Choroid plexus epithelial cell (primary cell): ENCODE measurements at regions not wholly inside any gene's neighbourhood (a gene's known extent, or its start where the extent isn't known, plus 50 kb on each side); places are given as distances from the start of the nearest gene placed in this dataset.
A peak's percentile ranks its signal among the peaks of the same experiment; 100 is the strongest.

Source experiments
- DNase-seq: peaks from one replicate; pipeline ENCODE4 v3.0.0-alpha.2; 2010; ENCODE audit warnings: low read depth
- H3K4me3 ChIP-seq: 2 replicates; pipeline ENCODE4 v1.5.1; 2011; ENCODE audit warnings: low read depth, mild to moderate bottlenecking, control low read depth, low read length, moderate library complexity
- TF ChIP-seq, protein P1 (sequence below): conservative IDR thresholded peaks from 2 replicates; pipeline ENCODE4 v1.5.1; 2011; ENCODE audit warnings: low read depth, mild to moderate bottlenecking, control low read depth, inconsistent platforms, low read length, moderate library complexity

DNA sequence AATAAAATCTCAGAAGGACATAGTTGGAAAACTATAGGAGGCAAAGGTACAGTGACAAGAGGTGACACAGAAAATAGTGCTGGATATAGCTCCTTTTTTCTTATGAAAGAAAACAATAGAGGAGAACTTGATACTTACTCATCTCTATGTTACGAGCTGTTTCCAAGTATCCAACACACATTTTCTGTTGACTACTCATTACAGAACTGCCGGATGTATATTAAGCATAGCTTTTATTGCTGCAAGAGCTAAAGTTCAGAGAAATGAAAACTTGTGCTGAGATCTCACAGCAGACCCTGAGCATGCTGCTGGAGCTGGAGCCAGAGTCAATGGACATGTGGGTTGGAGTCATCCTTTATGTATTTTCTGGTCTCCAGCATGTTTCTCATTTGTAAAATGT, 210.0 kb upstream of the NT5C1B start:
- DNase-seq = peak; percentile 67
- TF ChIP-seq, protein P1, sequence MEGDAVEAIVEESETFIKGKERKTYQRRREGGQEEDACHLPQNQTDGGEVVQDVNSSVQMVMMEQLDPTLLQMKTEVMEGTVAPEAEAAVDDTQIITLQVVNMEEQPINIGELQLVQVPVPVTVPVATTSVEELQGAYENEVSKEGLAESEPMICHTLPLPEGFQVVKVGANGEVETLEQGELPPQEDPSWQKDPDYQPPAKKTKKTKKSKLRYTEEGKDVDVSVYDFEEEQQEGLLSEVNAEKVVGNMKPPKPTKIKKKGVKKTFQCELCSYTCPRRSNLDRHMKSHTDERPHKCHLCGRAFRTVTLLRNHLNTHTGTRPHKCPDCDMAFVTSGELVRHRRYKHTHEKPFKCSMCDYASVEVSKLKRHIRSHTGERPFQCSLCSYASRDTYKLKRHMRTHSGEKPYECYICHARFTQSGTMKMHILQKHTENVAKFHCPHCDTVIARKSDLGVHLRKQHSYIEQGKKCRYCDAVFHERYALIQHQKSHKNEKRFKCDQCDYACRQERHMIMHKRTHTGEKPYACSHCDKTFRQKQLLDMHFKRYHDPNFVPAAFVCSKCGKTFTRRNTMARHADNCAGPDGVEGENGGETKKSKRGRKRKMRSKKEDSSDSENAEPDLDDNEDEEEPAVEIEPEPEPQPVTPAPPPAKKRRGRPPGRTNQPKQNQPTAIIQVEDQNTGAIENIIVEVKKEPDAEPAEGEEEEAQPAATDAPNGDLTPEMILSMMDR = no peak
- H3K4me3 ChIP-seq = no peak overlapping the region

DNA sequence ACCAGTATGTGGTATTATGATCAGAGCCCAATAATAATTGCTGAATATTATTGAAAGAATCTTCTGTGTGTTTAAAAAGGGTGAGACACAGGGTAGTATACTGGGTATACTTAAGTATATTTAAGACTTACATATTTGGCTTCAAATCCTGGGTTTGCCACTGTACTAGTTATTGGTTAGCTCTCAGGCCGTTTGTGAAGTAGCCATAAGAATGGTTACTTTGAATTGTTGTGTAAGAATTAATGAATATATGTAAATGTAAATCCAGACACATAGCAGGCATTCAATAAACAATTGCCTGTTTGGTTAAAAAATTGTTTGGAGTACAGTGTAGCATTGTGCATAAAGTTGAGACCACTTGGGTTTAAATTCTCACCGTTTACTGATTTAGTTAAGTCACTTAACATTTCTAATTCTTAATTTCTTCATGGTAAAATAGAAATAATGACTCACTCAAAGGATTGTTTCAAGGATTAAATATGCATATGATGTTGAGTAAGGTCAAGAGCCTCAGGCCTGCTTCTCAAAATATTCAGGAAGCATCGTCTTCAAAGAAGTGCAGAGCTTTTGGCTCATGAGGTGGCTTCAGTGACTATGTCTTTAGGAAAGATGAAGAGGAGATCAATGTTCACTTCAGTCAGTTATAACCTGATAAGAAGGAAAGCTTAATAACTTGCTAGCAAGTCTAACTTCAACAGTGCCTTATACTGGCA, 207.9 kb upstream of the NT5C1B start:
- H3K4me3 ChIP-seq = no peak overlapping the region
- TF ChIP-seq, protein P1 = no peak
- DNase-seq = no peak

DNA sequence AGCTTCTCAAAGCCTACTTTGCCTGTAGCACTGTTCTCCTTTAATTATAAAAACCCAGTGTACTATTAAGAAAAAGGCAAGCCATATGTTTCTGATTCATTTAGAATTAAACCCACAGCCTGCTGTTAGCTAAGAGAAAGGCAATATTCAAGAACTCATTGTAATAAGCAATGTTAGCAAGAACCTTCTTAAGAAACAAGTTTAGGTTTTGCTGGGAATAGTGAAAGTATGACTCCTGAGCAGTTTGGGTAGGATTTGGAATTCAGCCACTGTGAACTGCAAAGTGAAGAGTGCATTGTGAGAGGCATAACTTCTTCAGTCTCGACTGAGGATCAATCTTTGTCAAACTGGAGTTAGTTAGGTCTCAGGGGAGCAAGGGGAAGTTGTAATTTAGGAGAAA, 206.5 kb upstream of the NT5C1B start:
- TF ChIP-seq, protein P1 = no peak
- no peak overlapping the region for H3K4me3 ChIP-seq
- peak; percentile 59 for DNase-seq

DNA sequence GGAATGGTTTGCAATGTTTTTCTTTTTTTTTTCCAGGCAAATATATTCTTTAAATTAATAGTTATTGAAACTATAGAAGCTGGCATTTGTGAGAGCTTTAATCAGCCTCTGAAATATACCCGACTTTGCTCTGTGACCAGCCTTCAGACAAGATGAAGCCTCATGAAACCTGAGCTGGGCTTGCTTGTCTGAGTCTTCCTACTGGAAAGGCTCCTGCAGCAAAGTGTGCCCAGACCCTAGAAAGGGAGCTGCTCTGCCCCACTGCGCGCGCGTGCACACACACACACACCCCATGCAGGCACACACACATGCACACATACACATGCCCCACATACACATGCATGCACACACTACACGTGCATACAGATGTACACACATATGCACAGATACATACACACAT, 203.3 kb upstream of the NT5C1B start:
- TF ChIP-seq, protein P1 = no peak
- peak; percentile 26 for DNase-seq
- no peak overlapping the region for H3K4me3 ChIP-seq

DNA sequence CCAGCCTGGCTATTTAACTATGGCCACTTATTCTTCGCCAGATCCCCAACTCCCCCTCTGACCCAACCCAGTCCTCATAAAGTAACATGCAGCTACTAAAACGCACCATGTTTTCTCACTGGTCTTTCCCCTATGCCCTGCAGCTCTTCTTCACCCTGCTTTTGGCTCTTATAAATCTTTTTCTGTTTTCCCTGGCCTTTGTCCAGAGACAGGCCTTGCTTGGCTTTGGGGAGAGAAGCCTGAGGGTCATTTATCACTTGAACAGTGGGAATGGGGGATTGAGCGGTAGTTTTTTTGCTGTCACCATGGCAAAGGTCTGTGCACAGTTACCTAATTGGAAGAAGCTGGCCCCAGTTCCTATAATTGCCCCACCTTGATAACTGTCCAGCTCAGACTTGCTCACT, 202.9 kb upstream of the NT5C1B start:
- TF ChIP-seq, protein P1 = no peak
- no peak overlapping the region for H3K4me3 ChIP-seq
- peak; percentile 36 for DNase-seq

DNA sequence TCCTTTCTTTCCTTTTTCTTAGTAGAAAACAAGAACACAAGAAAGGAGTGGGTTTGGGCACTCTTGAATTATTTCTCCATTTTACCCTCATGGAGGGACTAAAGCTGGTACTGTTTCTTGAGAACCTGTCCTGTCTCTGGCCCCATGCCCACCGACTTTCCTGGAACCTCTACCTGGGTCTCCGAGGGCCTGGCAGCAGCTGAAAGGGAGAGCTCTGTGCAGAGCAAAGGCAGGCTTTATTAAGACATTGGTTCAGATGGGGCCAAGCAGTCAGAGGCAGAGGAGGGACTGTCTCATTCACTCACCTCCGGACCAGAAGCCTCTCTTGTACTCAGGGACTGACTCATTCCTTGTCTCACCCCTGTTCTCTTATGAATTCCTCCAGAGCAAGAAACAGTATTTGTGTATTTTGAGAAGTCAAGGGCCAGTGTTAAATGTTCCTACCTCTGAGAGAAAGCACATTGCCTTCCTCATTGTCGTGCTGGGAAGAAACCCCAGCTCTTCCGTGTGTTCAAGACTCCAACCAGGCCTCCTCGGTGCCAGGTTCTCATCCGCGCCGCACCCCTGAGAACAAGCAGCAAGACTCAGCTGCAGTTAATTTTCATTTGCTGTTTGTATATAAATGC, 201.9 kb upstream of the NT5C1B start:
- peak; percentile 79 for DNase-seq
- TF ChIP-seq, protein P1 = no peak
- no peak overlapping the region for H3K4me3 ChIP-seq
